ENCODE measurements at regions not wholly inside any gene's neighbourhood (a gene's known extent, or its start where the extent isn't known, plus 50 kb on each side); places are given as distances from the start of the nearest gene placed in this dataset.

DNA sequence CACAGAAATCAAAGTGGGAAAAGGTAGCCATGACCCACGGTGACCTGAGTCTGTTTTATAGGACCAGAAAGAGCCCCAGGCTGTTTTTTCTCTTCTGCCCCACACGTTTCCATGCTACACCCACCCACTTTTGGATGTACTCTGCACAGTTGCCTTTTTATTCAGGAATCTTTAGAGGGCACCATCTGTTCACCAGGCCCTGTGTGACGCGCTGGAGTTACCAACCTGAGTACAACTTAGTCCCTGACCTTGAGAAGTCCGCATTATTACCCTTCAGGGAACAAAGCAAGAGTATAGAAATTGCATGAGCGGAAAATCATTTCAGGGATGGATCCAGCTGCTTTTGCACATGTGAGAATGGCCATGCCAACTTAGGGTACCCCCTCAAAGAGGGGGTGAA lies 207.8 kb upstream of the GATB start:
- TF ChIP-seq CTCF (IDR thresholded peaks at IDR 0.05; ENCODE audit: unreplicated experiment in 3 of 3) = no peak
- H3K27ac Mint-ChIP-seq = no peak overlapping the region
- H3K36me3 Mint-ChIP-seq (ENCODE audit: low read depth) = no peaks in the 10 kb centered on the region
- no peak overlapping the region for H3K4me3 Mint-ChIP-seq
- no peaks in the 10 kb centered on the region for H3K4me1 Mint-ChIP-seq
- H3K9me3 Mint-ChIP-seq = no peaks in the 10 kb centered on the region
- no peaks in the 10 kb centered on the region for H3K27me3 Mint-ChIP-seq (ENCODE audit: low read depth)

DNA sequence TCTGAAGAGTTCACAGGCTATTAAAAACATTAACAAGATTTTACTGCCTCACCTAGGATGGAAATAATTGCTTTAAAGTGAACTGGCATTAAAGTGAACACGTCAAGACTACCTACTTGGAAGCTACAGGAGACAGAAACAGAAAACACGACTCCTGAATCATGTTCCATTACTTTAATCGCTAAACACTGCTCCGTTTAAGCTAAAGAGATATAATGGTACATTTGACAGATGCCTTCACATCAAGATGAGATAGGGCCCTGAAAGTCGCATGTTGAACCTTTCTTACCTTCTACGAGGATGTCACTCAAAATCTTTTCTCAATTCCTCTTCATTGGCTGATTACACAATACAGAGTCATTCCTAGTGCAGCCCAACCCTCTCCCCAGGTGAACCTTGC lies 206.3 kb upstream of the GATB start:
- Mint-ChIP-seq H3K36me3 (ENCODE audit: low read depth) (no peaks in the 10 kb centered on the region), H3K4me3 (no peak overlapping the region), H3K27ac (no peak overlapping the region), H3K27me3 (ENCODE audit: low read depth) (no peaks in the 10 kb centered on the region), H3K9me3 (no peaks in the 10 kb centered on the region), H3K4me1 (peaks cover 7% of the 10 kb centered on the region)
- TF ChIP-seq CTCF (IDR thresholded peaks at IDR 0.05; ENCODE audit: unreplicated experiment in 3 of 3) = no peak

DNA sequence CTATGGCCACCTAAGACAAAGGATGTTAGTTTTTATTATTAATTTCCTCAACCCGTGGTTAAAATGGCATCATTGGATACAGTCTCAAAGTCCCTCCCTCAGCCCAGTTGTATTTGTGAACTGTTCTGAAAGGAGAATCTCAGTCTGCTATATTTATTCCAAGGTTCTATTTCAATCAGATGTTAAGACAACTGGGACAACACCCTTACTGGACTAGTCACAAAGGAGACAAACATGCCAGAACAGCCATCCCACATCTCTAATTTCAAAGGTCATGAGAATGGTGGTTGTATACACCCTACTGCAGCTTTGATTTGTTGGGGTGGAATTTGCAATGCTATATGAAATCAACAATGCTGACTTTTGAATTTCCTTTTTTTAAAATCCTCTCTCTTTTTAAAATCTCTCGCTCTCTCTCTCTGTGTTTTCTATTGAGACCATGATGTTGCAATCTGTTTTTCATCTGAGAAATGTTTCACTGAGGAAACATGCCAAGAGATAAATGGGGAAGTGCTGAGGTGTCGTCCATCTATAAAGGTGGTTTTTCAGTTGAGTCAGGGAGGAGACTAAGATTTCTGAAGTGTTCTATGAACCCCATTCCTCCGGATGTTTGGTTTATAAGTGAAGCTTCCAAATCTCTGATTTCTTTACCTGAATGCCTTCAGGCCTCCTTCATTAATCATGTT lies 201.5 kb upstream of the GATB start:
- Mint-ChIP-seq H3K4me1 (peaks cover 34% of the 10 kb centered on the region), H3K27ac (peak overlapping the region in 1 of 3 experiments; percentile 31), H3K9me3 (no peaks in the 10 kb centered on the region), H3K36me3 (ENCODE audit: low read depth) (no peaks in the 10 kb centered on the region), H3K27me3 (ENCODE audit: low read depth) (no peaks in the 10 kb centered on the region), H3K4me3 (no peak overlapping the region)
- TF ChIP-seq CTCF (IDR thresholded peaks at IDR 0.05; ENCODE audit: unreplicated experiment in 3 of 3) = no peak

GRCh38 chr4:151961456-151961855 lies 200.6 kb upstream of the GATB start:
- no peak overlapping the region for H3K4me3 Mint-ChIP-seq
- H3K9me3 Mint-ChIP-seq = no peaks in the 10 kb centered on the region
- H3K27me3 Mint-ChIP-seq (ENCODE audit: low read depth) = peaks cover 3% of the 10 kb centered on the region
- peaks cover 41% of the 10 kb centered on the region for H3K4me1 Mint-ChIP-seq
- H3K36me3 Mint-ChIP-seq (ENCODE audit: low read depth) = no peaks in the 10 kb centered on the region
- H3K27ac Mint-ChIP-seq = no peak overlapping the region
- no peak for TF ChIP-seq CTCF (IDR thresholded peaks at IDR 0.05; ENCODE audit: unreplicated experiment in 3 of 3)

GRCh38 chr4:151960449-151961230 lies 199.8 kb upstream of the GATB start:
- Mint-ChIP-seq H3K27me3 (ENCODE audit: low read depth) (peaks cover 3% of the 10 kb centered on the region), H3K9me3 (no peaks in the 10 kb centered on the region), H3K4me1 (peaks cover 45% of the 10 kb centered on the region), H3K36me3 (ENCODE audit: low read depth) (no peaks in the 10 kb centered on the region), H3K27ac (no peak overlapping the region), H3K4me3 (peak overlapping the region in 1 of 3 experiments; percentile 24)
- TF ChIP-seq CTCF (IDR thresholded peaks at IDR 0.05; ENCODE audit: unreplicated experiment in 3 of 3) = no peak

Measured in nephron (organoid).